NCI-H460 (cell line): ENCODE measurements at regions not wholly inside any gene's neighbourhood (a gene's known extent, or its start where the extent isn't known, plus 50 kb on each side); places are given as distances from the start of the nearest gene placed in this dataset.

Experiments used
- DNase-seq: peaks from one replicate; pipeline ENCODE4 v3.0.0-alpha.2; 2016; ENCODE audit warnings: low read depth; ENCODE audit errors: extremely low read depth

DNA sequence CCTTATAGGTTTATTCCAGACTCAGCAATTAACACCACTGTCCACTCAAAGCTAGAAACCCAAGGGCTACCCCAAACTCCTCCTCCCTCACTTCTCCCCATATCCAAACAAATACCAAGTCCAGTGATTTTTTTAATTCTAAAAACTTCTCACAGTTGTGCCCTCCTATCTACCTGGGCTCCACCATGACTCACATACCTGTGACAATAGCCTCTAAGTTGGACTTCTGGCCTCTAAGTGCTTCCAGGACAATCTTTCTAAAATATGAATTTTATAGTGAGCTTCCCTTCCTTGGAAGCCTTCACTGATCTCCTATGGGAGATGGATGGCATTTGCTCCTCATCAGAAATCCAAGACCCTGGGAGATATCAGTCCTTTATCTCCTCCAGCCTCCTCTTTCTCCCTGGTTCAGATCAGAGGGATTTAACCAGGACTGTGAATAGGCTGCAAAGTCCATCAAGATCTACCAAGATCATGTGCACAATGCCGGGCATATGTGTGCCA is 219.3 kb downstream of the TOMM20 start:
- no peak for DNase-seq

DNA sequence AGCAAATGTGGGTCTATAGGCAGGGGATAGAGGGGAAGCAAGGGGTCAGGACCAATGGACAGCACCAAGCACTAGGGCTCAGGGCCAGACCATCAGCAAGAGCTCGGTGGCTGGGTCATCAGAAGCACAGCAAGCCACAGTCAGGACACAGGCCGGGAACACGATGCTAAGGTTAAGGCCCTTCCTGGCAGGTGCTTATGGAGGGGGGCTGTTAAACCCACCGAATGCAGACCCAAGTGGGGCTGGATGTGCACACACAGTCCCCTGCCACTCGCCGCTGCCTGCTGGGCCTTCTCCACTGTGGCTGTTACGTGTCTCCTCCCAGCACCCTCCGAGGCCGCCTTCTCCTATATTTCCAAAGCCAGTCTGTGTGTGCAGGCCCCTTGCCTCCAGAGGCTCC is 220.1 kb downstream of the TOMM20 start:
- no peak for DNase-seq

DNA sequence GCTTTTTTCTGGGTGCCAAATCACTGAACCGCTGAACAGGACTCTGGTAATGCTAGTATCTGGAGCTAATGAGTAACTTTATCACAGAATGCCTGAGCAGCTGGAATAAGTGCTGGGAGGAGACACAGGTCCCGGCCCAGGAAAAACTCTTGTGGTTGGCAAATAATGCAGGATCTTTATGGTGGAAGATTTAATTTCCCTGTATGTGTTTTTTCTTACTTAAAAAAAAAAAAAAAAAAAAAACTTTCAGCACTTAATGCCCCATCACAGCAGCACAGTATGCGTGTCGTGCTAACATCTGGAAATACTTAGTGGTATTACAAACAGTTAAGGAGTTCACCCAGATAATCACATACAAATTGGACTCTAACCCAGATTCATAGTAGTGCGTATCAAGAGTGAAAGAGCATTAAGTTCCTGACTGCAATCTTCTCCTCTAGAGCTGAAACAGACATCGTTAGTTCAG is 220.7 kb downstream of the TOMM20 start:
- DNase-seq = no peak

DNA sequence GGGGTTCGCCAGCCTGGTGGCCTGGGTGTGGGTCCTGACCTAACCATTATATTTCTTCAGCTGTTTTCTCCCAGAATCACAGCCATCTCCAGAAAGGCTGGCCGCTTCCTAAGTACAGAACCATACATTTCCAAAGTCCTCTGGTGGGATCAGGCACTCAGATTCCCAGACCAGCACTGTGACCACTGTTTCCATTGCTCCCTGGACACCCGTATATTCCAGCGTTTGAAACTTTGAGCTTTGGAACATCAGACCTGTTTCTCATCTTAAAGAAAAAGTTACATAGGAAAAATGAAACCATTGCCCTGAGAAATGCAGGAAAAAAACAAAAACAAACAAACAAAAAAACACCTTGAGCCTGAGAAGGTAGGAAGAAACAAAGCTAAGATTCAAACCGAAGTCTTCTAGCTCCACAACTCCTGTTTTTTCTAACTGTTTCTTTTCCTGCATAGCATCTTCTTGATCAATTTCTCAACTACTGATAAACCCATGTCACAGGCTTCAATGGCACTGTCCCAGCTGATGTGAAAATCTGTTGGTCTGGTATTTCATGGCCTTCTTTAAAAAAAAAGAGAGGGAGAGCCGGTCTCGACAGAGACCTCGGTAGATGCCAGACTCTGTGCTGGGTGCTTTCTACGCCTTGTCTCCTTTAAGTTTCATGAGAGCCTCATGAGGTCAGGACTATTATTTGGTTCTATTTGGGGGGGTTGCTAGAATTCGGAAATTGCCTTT is 221.3 kb downstream of the TOMM20 start:
- DNase-seq = no peak

DNA sequence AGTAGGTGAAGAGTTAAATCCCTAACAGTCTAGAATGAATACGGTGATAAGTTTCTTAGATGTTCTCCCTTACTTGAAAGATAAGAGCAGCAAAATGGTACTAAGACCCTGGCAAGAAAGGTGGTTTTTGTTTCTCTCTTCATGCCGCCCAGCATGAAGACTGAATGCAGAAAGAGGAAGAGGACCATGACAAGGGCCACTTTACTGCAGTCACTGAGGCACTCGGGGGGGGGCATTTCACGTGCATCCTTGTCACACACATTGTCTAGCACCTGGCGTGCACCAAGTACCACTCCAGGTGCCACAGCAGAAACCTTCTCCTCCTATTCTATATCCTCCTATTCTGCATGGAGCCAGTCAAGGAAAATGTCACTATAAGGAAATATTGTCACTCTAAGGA is 222.0 kb downstream of the TOMM20 start:
- DNase-seq = no peak

DNA sequence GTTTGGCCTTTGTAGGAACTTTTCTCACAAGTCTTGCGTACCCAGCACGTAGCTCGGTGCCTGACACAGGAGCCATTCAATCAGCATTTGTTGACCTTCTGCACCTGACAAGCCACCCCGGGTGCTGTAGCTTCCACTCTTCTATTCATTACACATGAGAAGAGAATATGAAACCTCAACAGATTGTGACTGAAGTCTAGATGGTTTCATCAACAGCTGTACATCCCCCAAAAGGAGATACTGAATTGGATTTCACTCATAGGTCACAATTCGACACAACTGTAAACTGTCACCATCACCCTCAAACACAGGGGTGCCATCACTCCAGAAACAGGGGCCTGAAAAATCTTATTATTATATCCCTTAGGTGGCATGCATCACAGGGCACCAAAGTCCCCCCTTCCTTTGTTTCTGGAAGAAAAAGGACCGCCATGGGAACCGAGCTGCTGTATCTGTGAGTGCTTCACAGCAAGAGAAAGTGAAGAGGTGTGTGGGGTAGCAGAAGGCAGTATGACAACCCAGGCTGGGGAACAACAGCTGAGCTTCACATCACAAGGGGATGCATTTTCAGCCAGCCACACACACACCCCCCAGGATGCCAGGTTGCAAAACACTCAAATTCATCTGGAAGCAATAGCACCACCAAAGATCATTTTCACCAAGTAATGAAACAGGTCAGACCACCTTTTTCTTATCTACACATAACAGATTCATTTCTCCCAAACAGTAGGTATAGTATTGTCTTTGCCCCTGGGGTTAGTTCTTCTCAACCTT is 225.7 kb downstream of the TOMM20 start:
- no peak for DNase-seq

DNA sequence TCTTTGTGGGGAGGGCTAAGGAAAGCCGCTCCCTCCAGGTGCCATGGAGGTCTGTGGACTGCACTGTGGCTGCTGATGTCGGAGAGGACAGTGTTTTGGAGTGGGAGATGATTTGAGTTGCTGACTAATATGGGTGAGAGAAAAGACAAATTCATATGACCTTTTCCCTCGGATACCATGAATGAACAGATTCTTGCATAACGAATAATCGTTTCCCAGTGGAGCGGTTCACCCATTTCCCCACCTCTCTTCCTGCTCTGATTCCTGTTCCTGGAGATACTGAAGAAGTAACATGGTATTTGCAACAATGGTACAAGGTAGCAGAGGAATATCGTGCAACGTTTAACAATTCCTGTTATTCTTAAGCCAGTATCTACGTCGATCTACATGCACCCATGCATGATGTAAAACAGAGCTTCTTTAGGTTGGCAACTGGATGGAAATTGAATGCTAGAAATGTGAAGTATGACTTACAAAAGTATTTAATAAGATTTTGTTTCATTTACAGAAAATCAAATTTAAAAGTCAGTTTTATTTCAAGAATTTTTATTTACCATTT is 227.1 kb downstream of the TOMM20 start:
- no peak for DNase-seq

DNA sequence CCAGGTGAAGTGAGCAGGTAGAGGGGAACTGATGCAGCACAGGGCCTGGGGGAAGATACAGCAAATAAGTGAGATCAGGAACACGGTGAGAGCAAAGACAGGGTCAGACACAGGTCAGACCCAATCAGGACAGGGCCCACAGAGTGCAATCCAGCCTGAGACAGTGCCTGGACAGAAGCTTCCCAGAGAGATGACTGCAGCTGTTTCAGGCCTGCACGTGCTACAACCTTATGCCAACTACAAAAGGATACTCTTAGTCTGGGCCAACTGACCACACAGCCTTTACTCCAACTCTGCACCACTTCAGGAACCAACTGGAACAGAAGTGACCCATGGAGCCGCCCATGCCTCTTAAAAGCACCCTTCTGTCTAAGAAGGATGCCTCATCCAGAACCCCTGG is 228.0 kb downstream of the TOMM20 start:
- DNase-seq = no peak

DNA sequence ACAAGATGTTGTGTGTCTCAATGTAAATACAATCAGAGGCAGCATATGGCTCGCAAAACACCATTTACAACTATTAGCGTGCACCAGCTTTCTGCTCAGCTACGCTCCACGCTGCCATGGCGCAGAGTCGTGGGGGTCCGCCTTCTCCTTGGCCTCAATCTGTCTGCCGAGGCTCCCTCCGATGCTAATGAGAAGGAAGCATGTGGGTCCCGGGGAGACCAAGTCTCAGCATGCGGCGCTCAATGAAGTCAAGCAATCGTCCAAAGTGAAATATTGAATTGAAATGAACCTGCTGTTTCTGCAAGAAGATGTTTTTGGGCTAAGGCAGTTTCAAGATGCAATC is 228.9 kb downstream of the TOMM20 start:
- DNase-seq = no peak

DNA sequence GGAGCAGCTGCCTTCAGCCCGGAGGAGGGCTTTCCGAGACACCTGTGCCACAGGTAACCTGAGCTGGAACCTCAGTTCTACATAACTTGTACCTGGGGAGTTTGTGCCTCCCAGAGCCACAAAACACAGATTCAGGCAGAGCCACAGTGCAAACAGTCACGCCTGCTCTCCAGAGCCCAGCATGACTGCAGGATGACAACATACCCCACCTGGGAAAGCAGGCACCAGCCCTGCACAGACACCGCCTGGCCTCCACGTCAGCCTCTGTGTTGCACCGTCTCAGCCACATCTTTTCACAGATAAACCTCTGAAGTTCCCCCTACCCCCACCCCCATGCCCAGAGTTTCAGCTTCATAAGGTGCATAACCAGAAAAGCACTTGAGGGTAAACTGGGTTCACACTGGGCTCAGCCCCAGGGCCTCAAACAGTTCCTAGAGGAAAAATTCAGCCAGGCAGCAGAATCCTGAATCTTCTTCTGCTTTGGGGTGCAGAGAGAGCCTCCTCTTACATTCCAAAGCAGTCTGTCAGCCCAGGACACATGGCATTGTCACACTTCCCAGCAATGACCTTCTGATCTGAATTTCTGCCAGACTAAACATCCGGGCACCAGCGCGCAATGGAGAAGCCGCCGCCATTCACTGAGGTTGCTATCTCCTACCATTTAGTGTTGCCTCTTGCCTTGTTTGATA is 229.5 kb downstream of the TOMM20 start:
- DNase-seq = peak; percentile 31

DNA sequence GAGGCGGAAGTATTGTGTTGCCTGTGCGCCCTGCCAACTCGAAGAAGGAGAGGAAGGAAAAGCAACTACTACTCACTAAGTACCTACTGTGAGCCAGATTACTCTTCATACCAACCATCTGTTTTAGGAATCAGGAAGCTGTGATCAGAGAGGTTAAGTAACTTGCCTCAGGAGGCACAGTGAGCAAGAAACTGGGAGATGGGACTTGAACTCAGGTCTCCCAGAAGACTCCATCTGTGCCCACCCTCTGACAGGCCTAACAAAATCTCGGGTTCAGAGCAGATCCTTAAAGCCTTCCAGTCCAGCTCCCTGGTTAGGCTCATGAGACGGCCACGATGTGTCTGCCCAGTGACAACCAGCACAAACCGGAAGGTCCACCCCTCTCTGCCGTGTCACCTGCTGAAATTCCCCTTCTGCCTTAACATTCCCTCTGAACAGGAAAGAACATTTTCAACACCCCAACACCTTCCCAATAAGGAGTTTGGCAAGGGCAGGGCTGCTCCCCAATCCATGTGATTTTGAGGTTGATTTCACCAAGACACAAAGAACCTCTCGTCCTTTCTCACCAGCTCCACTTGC is 230.1 kb downstream of the TOMM20 start:
- DNase-seq = no peak

DNA sequence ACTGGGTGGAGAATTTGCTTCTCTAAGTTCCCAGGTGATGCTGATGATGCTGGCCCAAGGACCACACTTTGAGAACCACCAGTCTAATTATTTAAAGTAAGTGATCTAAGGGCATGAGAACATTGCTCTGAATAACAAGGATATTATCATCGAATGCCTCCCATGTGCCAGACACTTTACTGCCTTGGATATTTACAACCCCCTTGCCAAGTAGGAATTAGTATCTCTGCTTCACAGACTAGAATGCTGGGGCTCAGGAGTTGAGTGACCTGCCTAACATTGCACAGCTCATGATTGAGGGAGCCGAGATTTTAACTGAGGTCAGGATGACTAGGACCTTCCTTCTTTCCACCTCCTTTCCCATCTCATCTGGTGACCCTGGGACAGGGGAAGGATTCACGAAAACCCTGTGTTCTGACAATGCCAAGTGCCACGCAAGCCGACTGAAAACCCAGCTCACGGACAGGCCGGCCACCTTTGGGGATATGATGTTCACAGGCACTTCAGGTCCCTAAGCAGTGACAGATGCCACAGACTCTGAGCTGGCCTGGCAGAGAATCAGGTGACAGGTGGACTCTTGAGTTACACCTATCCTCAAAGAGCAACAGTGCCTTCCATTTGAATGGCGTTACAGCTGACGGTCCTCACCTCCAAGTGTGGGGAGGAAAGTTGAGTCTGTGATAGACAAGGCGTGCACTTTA is 230.7 kb downstream of the TOMM20 start:
- no peak for DNase-seq

DNA sequence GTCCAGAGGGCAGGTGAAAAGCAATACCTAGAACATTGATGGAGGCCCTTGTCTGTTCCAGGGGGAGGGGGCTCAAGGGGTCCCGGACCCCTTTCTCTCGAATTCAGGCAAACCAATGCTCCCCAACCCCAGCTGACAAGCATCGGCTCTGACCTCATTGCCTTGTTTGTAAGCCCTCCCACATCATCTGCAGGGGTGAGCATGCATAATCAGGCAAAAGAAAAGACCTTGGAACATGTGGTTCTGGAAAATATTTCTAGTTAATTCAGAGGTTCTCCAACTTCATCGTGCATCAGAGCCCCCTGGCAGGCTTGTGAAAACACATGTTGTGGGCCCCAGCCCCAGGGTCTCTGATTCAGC is 231.3 kb downstream of the TOMM20 start:
- no peak for DNase-seq

DNA sequence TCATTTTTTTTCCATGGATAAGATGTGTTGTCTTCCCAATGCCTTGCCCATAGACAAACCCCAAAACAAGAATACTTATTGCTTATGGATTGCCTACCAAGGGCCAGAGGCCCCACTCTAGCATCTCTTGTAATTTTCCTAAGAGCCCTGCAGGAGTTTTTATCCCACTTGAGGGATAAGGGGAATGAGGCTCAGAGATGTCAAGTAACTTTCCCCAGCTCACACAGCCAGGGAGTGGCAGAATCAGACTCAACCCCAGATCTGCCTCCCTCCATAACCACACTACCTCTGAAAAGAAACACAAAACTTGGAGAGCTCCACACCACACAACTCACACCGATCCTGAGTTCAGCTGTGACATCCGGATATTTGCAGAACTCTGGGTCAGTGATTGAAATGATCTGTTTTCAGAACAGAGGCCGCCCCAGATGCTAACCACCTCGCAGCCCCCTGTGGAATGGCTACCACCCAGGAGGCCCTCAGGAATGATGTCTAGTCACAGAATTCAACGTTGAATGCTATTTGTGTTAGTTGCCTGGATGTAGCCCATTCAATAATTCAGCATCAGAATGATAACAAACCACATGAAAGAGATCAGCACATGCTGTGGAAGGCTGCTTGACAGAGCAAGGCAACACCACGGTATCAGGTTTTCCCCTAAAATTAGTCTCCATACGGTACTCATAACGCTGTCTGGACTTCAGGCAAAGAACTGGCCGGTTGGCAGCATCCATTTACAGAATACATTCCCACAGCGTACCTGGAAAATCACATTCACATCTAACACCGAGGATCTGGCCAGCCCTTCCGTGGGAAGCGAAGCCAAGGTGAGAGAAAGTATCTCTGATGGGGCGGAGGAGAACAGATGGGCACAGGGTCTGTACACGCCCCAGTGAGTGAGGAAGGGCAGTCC is 231.9 kb downstream of the TOMM20 start:
- no peak for DNase-seq

DNA sequence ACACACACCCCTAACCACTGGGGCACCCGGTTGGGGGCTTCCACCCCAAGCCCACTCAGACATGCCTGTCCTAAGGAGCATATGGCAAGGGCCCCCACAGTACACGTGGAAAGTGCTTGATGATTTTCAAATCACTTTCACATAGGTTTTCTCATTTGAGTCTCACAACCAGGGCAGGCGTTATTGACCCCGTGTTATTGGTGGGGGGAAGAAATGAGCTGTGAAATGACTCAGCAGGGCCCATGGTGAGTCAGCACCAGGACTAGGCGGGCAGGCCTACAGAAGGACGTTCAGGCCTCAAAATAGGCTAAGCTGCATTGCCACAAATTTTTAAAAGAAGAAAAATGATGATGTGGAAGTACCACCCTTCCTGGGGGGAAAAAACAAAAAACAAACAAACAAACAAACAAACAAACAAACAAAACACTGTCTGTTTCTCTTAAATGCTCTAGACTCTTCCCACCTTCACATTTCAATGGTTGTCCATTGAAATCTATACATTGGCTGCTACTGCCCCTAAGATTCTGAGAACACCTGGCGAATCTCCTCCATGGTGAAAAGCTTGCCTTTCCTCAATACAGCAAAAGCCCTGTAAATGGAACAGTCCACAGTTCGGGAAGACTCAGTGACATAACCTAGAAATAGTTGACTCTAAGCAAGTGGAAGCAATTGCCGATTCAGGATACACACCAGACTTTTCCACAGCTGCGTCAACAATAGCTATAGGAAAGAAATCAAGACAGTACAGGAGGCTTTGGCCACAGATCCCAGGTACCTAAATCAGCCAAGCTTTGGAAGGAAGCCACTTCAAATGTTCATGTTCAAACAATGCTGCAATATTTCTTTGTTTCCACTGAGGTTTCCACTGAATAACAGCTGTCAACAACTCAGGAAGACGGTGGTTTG is 234.7 kb downstream of the TOMM20 start:
- no peak for DNase-seq

DNA sequence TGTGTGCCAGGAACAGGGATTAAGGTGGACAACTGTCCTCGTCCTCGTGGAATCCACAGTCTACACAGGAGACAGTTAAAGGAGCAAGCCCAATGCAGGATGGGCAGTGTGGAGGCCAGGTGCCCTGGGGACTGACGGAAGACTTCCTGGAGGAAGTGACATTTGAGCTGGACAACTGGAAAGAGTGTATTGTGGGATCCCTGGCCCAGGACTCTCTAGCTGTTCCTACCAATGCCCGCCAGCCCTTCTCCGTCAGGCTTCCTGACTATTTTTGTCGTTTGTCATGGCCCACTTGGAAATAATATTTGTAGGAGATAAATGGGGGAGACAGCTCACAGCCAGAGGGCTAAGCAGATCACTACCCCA is 235.3 kb downstream of the TOMM20 start:
- DNase-seq = no peak

DNA sequence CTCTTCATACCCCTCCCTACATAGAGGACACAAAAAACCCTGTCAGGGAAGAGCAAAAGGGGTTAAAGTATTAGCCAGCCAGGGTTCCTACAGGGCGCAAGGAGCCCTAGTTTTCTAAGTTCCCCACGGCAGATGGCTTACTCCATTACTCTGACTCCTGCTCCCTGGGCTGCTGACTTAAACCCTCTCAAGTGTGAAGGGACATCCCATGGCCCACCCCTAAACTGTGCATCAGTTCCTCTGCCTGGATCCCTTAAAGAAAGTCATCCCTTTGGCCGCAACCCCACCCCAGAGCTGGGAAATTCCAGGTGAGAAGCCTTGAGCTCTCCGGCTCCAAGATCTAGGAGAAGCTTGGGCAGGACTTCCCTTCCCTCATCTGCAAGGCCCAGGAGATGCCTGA is 236.0 kb downstream of the TOMM20 start:
- no peak for DNase-seq

DNA sequence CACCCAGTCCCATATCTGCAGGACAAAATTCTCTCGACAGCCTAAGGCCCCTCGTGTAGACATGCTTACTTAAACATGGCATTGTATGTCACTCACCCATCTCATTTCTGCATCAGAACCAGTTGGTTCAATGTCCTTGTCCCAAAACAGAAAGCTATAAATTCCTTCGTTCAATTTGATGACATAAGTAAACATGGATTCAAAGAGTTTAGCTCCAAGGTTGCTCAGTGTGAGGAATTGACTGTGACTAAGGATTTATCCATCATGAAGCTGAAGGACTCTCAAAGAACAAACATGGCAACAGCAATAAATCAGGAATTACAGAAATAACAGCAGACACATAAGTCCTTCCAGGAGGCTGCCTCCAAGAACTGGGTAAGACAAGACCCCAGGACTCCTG is 237.2 kb downstream of the TOMM20 start:
- DNase-seq = no peak
